CD4-positive, alpha-beta memory T cell (primary cell): ENCODE measurements at regions not wholly inside any gene's neighbourhood (a gene's known extent, or its start where the extent isn't known, plus 50 kb on each side); places are given as distances from the start of the nearest gene placed in this dataset.
"Not testable (repeated sequence)": the region's sequence is repeated elsewhere in the genome, so short reads cannot be mapped to it uniquely, and the experiment has no call there.

Experiments
- CTCF ChIA-PET: fragments of 350-600 bp; sonication (Branson Sonifier 250); formaldehyde crosslinking; loops from one replicate; lab custom pipeline; 2021; ENCODE audit warnings: inconsistent platforms; ENCODE audit not compliant: partially characterized antibody; lab: Charles Lee
- POLR2A ChIA-PET: fragments of 350-600 bp; sonication (Branson Sonifier 250); formaldehyde crosslinking; loops from one replicate; lab custom pipeline; 2021; ENCODE audit not compliant: partially characterized antibody; lab: Charles Lee
- DNase-seq, 5 donors: peaks; one replicate each; pipeline versions ENCODE4 v3.0.0 to v3.0.0-alpha.2; 2020 to 2022; ENCODE audit warnings: mixed read lengths in 1 of 5
- H3K27ac ChIP-seq: one replicate; pipeline ENCODE4 v1.7.0; 2013; ENCODE audit warnings: low read depth, low read length
- H3K27me3 ChIP-seq: 2 replicates; pipeline ENCODE4 v1.7.0; 2013; ENCODE audit warnings: mild to moderate bottlenecking, low read length, moderate library complexity; ENCODE audit not compliant: insufficient read depth
- H3K36me3 ChIP-seq: 2 replicates; pipeline ENCODE4 v1.7.0; 2013; ENCODE audit warnings: mild to moderate bottlenecking, low read length, moderate library complexity; ENCODE audit not compliant: insufficient read depth
- H3K4me1 ChIP-seq: 2 replicates; pipeline ENCODE4 v1.7.0; 2013; ENCODE audit warnings: mild to moderate bottlenecking, low read length, moderate library complexity; ENCODE audit not compliant: insufficient read depth
- H3K4me3 ChIP-seq, 2 donors: one replicate each; pipeline ENCODE4 v1.7.0; 2013; ENCODE audit warnings: low read length in 2 of 2, mild to moderate bottlenecking in 1 of 2
- H3K9me3 ChIP-seq, 2 donors: one replicate each; pipeline ENCODE4 v1.7.0; 2013; ENCODE audit warnings: low read length in 2 of 2, control low read depth in 1 of 2; ENCODE audit not compliant: control insufficient read depth in 1 of 2
- H3K27ac Mint-ChIP-seq, 7 donors: one replicate each; pipeline ENCODE4 v1.8.0; 2020 to 2021; ENCODE audit warnings: mixed read lengths in 7 of 7, mild to moderate bottlenecking in 6 of 7, inconsistent platforms in 3 of 7, moderate library complexity in 3 of 7
- H3K27me3 Mint-ChIP-seq, 2 donors: one replicate each; pipeline ENCODE4 v1.8.0; 2020 to 2021; ENCODE audit warnings: mixed read lengths in 2 of 2
- H3K36me3 Mint-ChIP-seq, 2 donors: one replicate each; pipeline ENCODE4 v1.8.0; 2020 to 2021; ENCODE audit warnings: mixed read lengths in 2 of 2, inconsistent platforms in 1 of 2, mild to moderate bottlenecking in 1 of 2
- H3K4me1 Mint-ChIP-seq, 4 donors: one replicate each; pipeline ENCODE4 v1.8.0; 2020 to 2021; ENCODE audit warnings: mixed read lengths in 4 of 4, mild to moderate bottlenecking in 1 of 4
- H3K4me3 Mint-ChIP-seq, 8 donors: one replicate each; pipeline ENCODE4 v1.8.0; 2020 to 2021; ENCODE audit warnings: mixed read lengths in 8 of 8, mild to moderate bottlenecking in 7 of 8, moderate library complexity in 6 of 8, inconsistent platforms in 3 of 8
- H3K9me3 Mint-ChIP-seq, 8 donors: one replicate each; pipeline ENCODE4 v1.8.0; 2020 to 2021; ENCODE audit warnings: mixed read lengths in 8 of 8, mild to moderate bottlenecking in 5 of 8, inconsistent platforms in 3 of 8, moderate library complexity in 1 of 8
- intact Hi-C: fragments of 100-400 bp; cut with micrococcal nuclease; formaldehyde crosslinking; loops from one replicate; pipeline ENCODE4 v1.15.1; 2023

DNA sequence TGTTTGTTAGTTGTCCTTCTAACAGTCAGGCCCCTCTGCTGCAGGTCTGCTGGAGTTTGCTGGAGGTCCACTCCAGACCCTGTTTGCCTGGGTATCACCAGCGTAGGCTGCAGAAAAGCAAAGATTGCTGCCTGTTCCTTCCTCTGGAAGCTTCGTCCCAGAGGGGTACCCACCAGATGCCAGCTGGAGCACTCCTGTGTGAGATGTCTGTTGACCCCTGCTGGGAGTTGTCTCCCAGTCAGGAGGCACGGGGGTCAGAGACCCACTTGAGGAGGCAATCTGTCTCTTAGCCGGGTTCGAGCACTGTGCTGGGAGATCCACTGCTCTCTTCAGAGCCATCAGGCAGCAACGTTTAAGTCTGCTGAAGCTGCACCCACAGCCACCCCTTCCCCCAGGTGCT, 1356.4 kb downstream of the RPA4 start:
- intact Hi-C loops, H3K4me3 ChIP-seq, DNase-seq, H3K9me3 ChIP-seq, H3K27ac Mint-ChIP-seq, H3K27me3 Mint-ChIP-seq, H3K4me3 Mint-ChIP-seq, H3K27ac ChIP-seq, H3K9me3 Mint-ChIP-seq, H3K36me3 ChIP-seq, H3K4me1 ChIP-seq, CTCF ChIA-PET, H3K27me3 ChIP-seq, H3K4me1 Mint-ChIP-seq, POLR2A ChIA-PET, H3K36me3 Mint-ChIP-seq: not testable (repeated sequence)

DNA sequence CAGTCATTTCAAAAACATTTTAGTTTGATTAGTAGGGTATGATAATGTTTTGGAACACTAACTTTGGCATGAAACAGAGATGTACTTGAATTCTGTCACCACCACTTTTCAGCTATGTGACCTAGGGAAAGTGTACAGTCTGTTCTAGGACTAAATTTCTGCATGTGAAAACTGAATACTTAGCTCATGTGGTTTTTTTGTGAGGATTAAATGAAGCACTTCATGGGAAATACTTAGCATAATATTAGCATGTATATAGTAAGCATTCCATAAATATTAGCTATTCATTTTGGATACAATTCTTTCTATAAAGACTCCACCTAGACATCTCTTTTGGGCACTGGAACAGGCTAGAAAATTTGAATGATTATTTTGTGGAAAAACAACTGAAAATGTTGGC, 1379.4 kb downstream of the RPA4 start:
- ChIA-PET CTCF (no interaction called here), POLR2A (no interaction called here)
- H3K27ac ChIP-seq, result no peak overlapping the region
- Mint-ChIP-seq H3K4me1 (no peaks in the 10 kb centered on the region), H3K27me3 (no peaks in the 10 kb centered on the region), H3K4me3 (no peak overlapping the region), H3K36me3 (no peaks in the 10 kb centered on the region), H3K27ac (no peak overlapping the region), H3K9me3 (peaks cover 0 to 11% (median 0%) of the 10 kb centered on the region in 8 donors)
- no peak for DNase-seq
- no peaks in the 10 kb centered on the region for H3K36me3 ChIP-seq
- intact Hi-C loops, result no loop called here
- no peak overlapping the region for H3K4me3 ChIP-seq
- H3K9me3 ChIP-seq, result no peaks in the 10 kb centered on the region
- H3K4me1 ChIP-seq, result no peaks in the 10 kb centered on the region
- no peaks in the 10 kb centered on the region for H3K27me3 ChIP-seq

DNA sequence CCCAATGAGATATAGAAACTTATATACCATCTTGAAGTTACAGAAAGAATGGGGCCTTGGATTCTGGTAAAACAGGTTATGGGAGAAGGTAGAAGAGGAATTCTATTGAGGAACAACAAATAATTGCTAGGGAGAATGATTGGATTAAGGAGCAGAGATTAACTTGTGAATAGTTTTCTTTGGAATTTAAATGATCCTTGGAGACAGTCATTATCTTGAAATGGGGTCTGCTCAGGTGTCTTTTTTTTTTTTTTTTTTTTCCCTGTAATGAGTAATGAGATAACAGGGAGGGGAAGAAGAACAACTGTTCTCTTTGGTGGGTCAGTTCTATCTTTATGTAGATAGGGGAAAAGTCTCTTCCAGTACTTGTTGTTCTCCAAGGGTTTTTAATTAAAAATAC, 1406.0 kb downstream of the RPA4 start:
- Mint-ChIP-seq H3K4me1 (no peaks in the 10 kb centered on the region), H3K27me3 (no peaks in the 10 kb centered on the region), H3K4me3 (no peak overlapping the region), H3K36me3 (no peaks in the 10 kb centered on the region), H3K27ac (no peak overlapping the region), H3K9me3 (peaks cover 0 to 4% (median 0%) of the 10 kb centered on the region in 8 donors)
- ChIA-PET CTCF (no interaction called here), POLR2A (no interaction called here)
- H3K4me3 ChIP-seq, result no peak overlapping the region
- intact Hi-C loops, result no loop called here
- no peak overlapping the region for H3K27ac ChIP-seq
- H3K36me3 ChIP-seq, result no peaks in the 10 kb centered on the region
- H3K4me1 ChIP-seq, result no peaks in the 10 kb centered on the region
- no peaks in the 10 kb centered on the region for H3K9me3 ChIP-seq
- H3K27me3 ChIP-seq, result no peaks in the 10 kb centered on the region
- no peak for DNase-seq

- ChIA-PET POLR2A (no interaction called here), CTCF (no interaction called here)
- Histone ChIP-seq H3K9me3 (no peaks in the 10 kb centered on the region), H3K27ac (no peak overlapping the region), H3K4me3 (no peak overlapping the region), H3K27me3 (no peaks in the 10 kb centered on the region), H3K36me3 (no peaks in the 10 kb centered on the region), H3K4me1 (no peaks in the 10 kb centered on the region)
- intact Hi-C loops, result no loop called here
- Mint-ChIP-seq H3K4me1 (no peaks in the 10 kb centered on the region), H3K36me3 (no peaks in the 10 kb centered on the region), H3K27me3 (no peaks in the 10 kb centered on the region), H3K9me3 (peaks cover 0 to 4% (median 0%) of the 10 kb centered on the region in 8 donors), H3K27ac (no peak overlapping the region), H3K4me3 (no peak overlapping the region)
- DNase-seq, result no peak
Measured at GRCh38 chrX:98294310-98294709, 1410.6 kb downstream of the RPA4 start.

GRCh38 chrX:98296129-98296528, 1412.4 kb downstream of the RPA4 start:
- intact Hi-C loops, result no loop called here
- CTCF ChIA-PET, result no interaction called here
- no peaks in the 10 kb centered on the region for H3K36me3 Mint-ChIP-seq

DNA sequence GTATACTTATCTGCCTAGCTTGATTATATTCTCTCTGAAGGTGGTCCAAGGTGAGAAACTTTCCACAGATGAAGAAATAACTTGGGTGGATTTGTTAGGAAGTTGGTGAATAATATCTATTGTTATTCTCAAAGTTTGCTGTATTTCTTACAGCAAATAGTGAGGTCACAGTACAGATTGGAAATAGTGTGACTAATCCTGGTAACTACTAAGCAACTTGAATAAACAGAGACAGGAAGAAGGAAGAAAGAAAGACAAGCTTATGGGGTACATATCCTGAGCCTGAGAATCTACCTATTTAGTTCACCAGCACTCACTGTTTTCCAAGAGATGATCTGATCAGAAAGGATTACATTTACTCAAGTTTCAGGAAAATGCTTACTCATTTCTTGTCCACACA, 1416.1 kb downstream of the RPA4 start:
- Histone ChIP-seq H3K9me3 (no peaks in the 10 kb centered on the region), H3K4me3 (no peak overlapping the region), H3K36me3 (no peaks in the 10 kb centered on the region), H3K27ac (no peak overlapping the region), H3K27me3 (no peaks in the 10 kb centered on the region), H3K4me1 (no peaks in the 10 kb centered on the region)
- no peak overlapping the region for H3K4me3 Mint-ChIP-seq
- H3K27me3 Mint-ChIP-seq, result no peaks in the 10 kb centered on the region
- intact Hi-C loops, result no loop called here
- no peaks in the 10 kb centered on the region for H3K9me3 Mint-ChIP-seq
- no peaks in the 10 kb centered on the region for H3K4me1 Mint-ChIP-seq
- no peak for DNase-seq
- no peak overlapping the region for H3K27ac Mint-ChIP-seq
- ChIA-PET CTCF (no interaction called here), POLR2A (no interaction called here)
- no peaks in the 10 kb centered on the region for H3K36me3 Mint-ChIP-seq

More at GRCh38 chrX:98296129-98296528, 1412.4 kb downstream of the RPA4 start:
- no peak overlapping the region for H3K27ac ChIP-seq
- H3K9me3 Mint-ChIP-seq, result no peaks in the 10 kb centered on the region
- H3K27me3 Mint-ChIP-seq, result no peaks in the 10 kb centered on the region
- H3K36me3 ChIP-seq, result no peaks in the 10 kb centered on the region
- H3K27ac Mint-ChIP-seq, result no peak overlapping the region
- DNase-seq, result no peak
- H3K4me3 ChIP-seq, result no peak overlapping the region
- no peaks in the 10 kb centered on the region for H3K9me3 ChIP-seq
- H3K4me1 ChIP-seq, result no peaks in the 10 kb centered on the region
- POLR2A ChIA-PET, result no interaction called here
- H3K4me1 Mint-ChIP-seq, result no peaks in the 10 kb centered on the region
- no peaks in the 10 kb centered on the region for H3K27me3 ChIP-seq
- H3K4me3 Mint-ChIP-seq, result no peak overlapping the region

- H3K27me3 Mint-ChIP-seq, CTCF ChIA-PET, H3K4me3 Mint-ChIP-seq, H3K27ac Mint-ChIP-seq, H3K27ac ChIP-seq, POLR2A ChIA-PET, H3K4me3 ChIP-seq, H3K36me3 ChIP-seq, H3K9me3 Mint-ChIP-seq, H3K4me1 ChIP-seq, H3K36me3 Mint-ChIP-seq, DNase-seq, intact Hi-C loops, H3K27me3 ChIP-seq, H3K4me1 Mint-ChIP-seq, H3K9me3 ChIP-seq: not testable (repeated sequence)
Measured at GRCh38 chrX:98300536-98300935, 1416.8 kb downstream of the RPA4 start.

DNA sequence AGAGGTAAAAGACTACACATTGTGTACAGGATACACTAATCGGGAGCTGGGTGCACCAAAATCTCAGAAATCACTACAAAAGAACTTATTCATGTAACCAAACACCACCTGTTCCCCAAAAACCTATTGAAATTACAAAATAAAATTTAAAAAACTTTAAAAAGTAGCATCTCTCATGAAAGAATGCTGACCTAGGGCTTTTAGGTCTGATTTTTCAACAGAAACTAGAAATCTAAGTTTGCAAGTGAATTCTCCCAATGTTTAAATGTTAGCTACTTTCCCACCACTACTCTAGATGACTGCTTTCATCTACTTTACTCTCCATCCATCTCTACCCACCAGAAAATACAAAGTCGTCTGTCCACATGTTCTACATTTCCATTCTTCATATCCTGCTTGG, 1447.7 kb downstream of the RPA4 start:
- Histone ChIP-seq H3K4me3 (no peak overlapping the region), H3K27me3 (no peaks in the 10 kb centered on the region), H3K4me1 (no peaks in the 10 kb centered on the region), H3K27ac (no peak overlapping the region), H3K9me3 (no peaks in the 10 kb centered on the region), H3K36me3 (no peaks in the 10 kb centered on the region)
- Mint-ChIP-seq H3K36me3 (no peaks in the 10 kb centered on the region), H3K27me3 (no peaks in the 10 kb centered on the region), H3K27ac (no peak overlapping the region), H3K4me1 (no peaks in the 10 kb centered on the region), H3K4me3 (no peak overlapping the region), H3K9me3 (peaks cover 0 to 4% (median 0%) of the 10 kb centered on the region in 8 donors)
- DNase-seq, result no peak
- ChIA-PET POLR2A (no interaction called here), CTCF (no interaction called here)
- intact Hi-C loops, result no loop called here
